ENCODE measurements at regions not wholly inside any gene's neighbourhood (a gene's known extent, or its start where the extent isn't known, plus 50 kb on each side); places are given as distances from the start of the nearest gene placed in this dataset.
"Not testable (repeated sequence)": the region's sequence is repeated elsewhere in the genome, so short reads cannot be mapped to it uniquely, and the experiment has no call there.

GRCh38 chr5:129294216-129294615, 165.9 kb upstream of the ADAMTS19 start:
- intact Hi-C loops (cut with DNase I, micrococcal nuclease); DNase-seq; ATAC-seq: not testable (repeated sequence)

- no peak for ATAC-seq
- DNase-seq = no peak
- intact Hi-C loops (cut with DNase I, micrococcal nuclease) = no loop called here
Observed at GRCh38 chr5:129306725-129307124, 153.4 kb upstream of the ADAMTS19 start.

GRCh38 chr5:129322968-129323367, 137.1 kb upstream of the ADAMTS19 start:
- no peak for ATAC-seq
- DNase-seq = no peak
- intact Hi-C loops (cut with DNase I, micrococcal nuclease) = no loop called here

- DNase-seq (no peak), ATAC-seq (no peak)
- intact Hi-C loops (cut with DNase I, micrococcal nuclease) = no loop called here
Observed at GRCh38 chr5:129341306-129341705, 118.8 kb upstream of the ADAMTS19 start.

- intact Hi-C loops (cut with DNase I, micrococcal nuclease) = no loop called here
- ATAC-seq (no peak), DNase-seq (no peak)
Observed at GRCh38 chr5:129342796-129343195, 117.3 kb upstream of the ADAMTS19 start.

GRCh38 chr5:129345213-129345924, 114.7 kb upstream of the ADAMTS19 start:
- DNase-seq = no peak
- ATAC-seq = no peak
- intact Hi-C loops (cut with DNase I, micrococcal nuclease) = no loop called here

GRCh38 chr5:129356846-129357245, 103.3 kb upstream of the ADAMTS19 start:
- ATAC-seq (no peak), DNase-seq (no peak)
- intact Hi-C loops (cut with DNase I, micrococcal nuclease) = no loop called here

GRCh38 chr5:129358069-129358468, 102.0 kb upstream of the ADAMTS19 start:
- intact Hi-C loops (cut with DNase I, micrococcal nuclease) = no loop called here
- no peak for ATAC-seq

GRCh38 chr5:129359450-129359849, 100.6 kb upstream of the ADAMTS19 start:
- intact Hi-C loops (cut with DNase I, micrococcal nuclease) = no loop called here
- DNase-seq (no peak), ATAC-seq (no peak)

More at GRCh38 chr5:129358069-129358468, 102.0 kb upstream of the ADAMTS19 start:
- no peak for DNase-seq

- DNase-seq (no peak), ATAC-seq (no peak)
- intact Hi-C loops (cut with DNase I, micrococcal nuclease) = no loop called here
Observed at GRCh38 chr5:129361441-129362025, 98.6 kb upstream of the ADAMTS19 start.

GRCh38 chr5:129362456-129362855, 97.6 kb upstream of the ADAMTS19 start:
- intact Hi-C loops (cut with DNase I, micrococcal nuclease) = no loop called here
- DNase-seq (no peak), ATAC-seq (no peak)

- intact Hi-C loops (cut with DNase I, micrococcal nuclease) = no loop called here
- no peak for ATAC-seq
Observed at GRCh38 chr5:129363991-129364390, 96.1 kb upstream of the ADAMTS19 start.

GRCh38 chr5:129367883-129368282, 92.2 kb upstream of the ADAMTS19 start:
- ATAC-seq = no peak
- intact Hi-C loops (cut with DNase I, micrococcal nuclease) = no loop called here
- no peak for DNase-seq

More at GRCh38 chr5:129363991-129364390, 96.1 kb upstream of the ADAMTS19 start:
- no peak for DNase-seq

GRCh38 chr5:129372025-129372424, 88.1 kb upstream of the ADAMTS19 start:
- intact Hi-C loops (cut with DNase I, micrococcal nuclease) = no loop called here
- ATAC-seq (no peak), DNase-seq (no peak)

- ATAC-seq = peak; percentile 99
- intact Hi-C loops (cut with DNase I, micrococcal nuclease) = no loop called here
- peak; percentile 47 to 67 for DNase-seq
Observed at GRCh38 chr5:129377504-129377903, 82.6 kb upstream of the ADAMTS19 start.

GRCh38 chr5:129378961-129379360, 81.1 kb upstream of the ADAMTS19 start:
- intact Hi-C loops (cut with DNase I, micrococcal nuclease) = no loop called here
- DNase-seq (no peak), ATAC-seq (peak; percentile 60)

GRCh38 chr5:129379406-129379805, 80.7 kb upstream of the ADAMTS19 start:
- no peak for DNase-seq
- no peak for ATAC-seq
- intact Hi-C loops (cut with DNase I, micrococcal nuclease) = no loop called here

GRCh38 chr5:129382921-129383672, 77.0 kb upstream of the ADAMTS19 start:
- ATAC-seq (no peak), DNase-seq (no peak)
- intact Hi-C loops (cut with DNase I, micrococcal nuclease) = no loop called here

GRCh38 chr5:129384193-129384592, 75.9 kb upstream of the ADAMTS19 start:
- intact Hi-C loops (cut with DNase I, micrococcal nuclease) = no loop called here
- DNase-seq (no peak), ATAC-seq (peak; percentile 60)

- ATAC-seq = peak; percentile 42
- intact Hi-C loops (cut with DNase I, micrococcal nuclease) = no loop called here
- DNase-seq = no peak
Observed at GRCh38 chr5:129384736-129385135, 75.4 kb upstream of the ADAMTS19 start.
